GM23248 (cell line): ENCODE measurements at regions not wholly inside any gene's neighbourhood (a gene's known extent, or its start where the extent isn't known, plus 50 kb on each side); places are given as distances from the start of the nearest gene placed in this dataset.

Experiments
- EZH2 ChIP-seq: fragments of 200-600 bp; sonication (generic); IDR thresholded peaks from 2 replicates; pipeline ENCODE4 v1.6.1; 2018; ENCODE audit warnings: antibody characterized with exemption, mild to moderate bottlenecking; ENCODE audit not compliant: insufficient read depth, poor library complexity, severe bottlenecking
- EZH2phosphoT487 ChIP-seq: fragments of 200-600 bp; sonication (generic); IDR thresholded peaks from 2 replicates; pipeline ENCODE4 v1.6.1; 2018; ENCODE audit warnings: antibody characterized with exemption, moderate library complexity, mild to moderate bottlenecking, low read depth; ENCODE audit not compliant: insufficient read depth

- TF ChIP-seq EZH2phosphoT487 (no peak), EZH2 (no peak)
Measured at GRCh38 chr12:92020983-92021665, 124.5 kb downstream of the BTG1 start.
